CD4-positive, CD25-positive, alpha-beta regulatory T cell (primary cell): ENCODE measurements at regions not wholly inside any gene's neighbourhood (a gene's known extent, or its start where the extent isn't known, plus 50 kb on each side); places are given as distances from the start of the nearest gene placed in this dataset.
"Not testable (repeated sequence)": the region's sequence is repeated elsewhere in the genome, so short reads cannot be mapped to it uniquely, and the experiment has no call there.

Experiments used
- ATAC-seq, 2 donors: fragments of 150-1000 bp; cut with Tn5 transposase; one replicate each; pipeline ENCODE4 v1.10.0; 2021; ENCODE audit warnings: low read depth in 2 of 2, moderate number of reproducible peaks in 2 of 2, moderate library complexity in 1 of 2
- DNase-seq, 3 donors: peaks; one replicate each; pipeline versions ENCODE4 v3.0.0 to v3.0.0-alpha.2; 2012 to 2022; ENCODE audit warnings: mixed read lengths in 1 of 3
- H3K27ac ChIP-seq: one replicate; pipeline ENCODE4 v1.7.0; 2013; ENCODE audit warnings: mild to moderate bottlenecking, low read length; ENCODE audit not compliant: insufficient read depth, poor library complexity, severe bottlenecking
- H3K27me3 ChIP-seq: one replicate; pipeline ENCODE4 v1.7.0; 2013; ENCODE audit warnings: low read length; ENCODE audit not compliant: control insufficient read depth, insufficient read depth
- H3K36me3 ChIP-seq: one replicate; pipeline ENCODE4 v1.7.0; 2013; ENCODE audit warnings: mild to moderate bottlenecking, low read length, moderate library complexity; ENCODE audit not compliant: control insufficient read depth, insufficient read depth
- H3K4me1 ChIP-seq: 2 replicates; pipeline ENCODE4 v1.7.0; 2013; ENCODE audit warnings: mild to moderate bottlenecking, low read length; ENCODE audit not compliant: insufficient read depth, control insufficient read depth, poor library complexity, severe bottlenecking
- H3K4me3 ChIP-seq: one replicate; pipeline ENCODE4 v1.7.0; 2013; ENCODE audit warnings: low read depth, mild to moderate bottlenecking, low read length, moderate library complexity
- H3K9me3 ChIP-seq, 2 experiments: 1 replicate in 1 of 2; 2 replicates in 1 of 2; pipeline ENCODE4 v1.7.0; 2013; ENCODE audit warnings: low read length in 2 of 2, mild to moderate bottlenecking in 1 of 2, moderate library complexity in 1 of 2; ENCODE audit not compliant: control insufficient read depth in 2 of 2
- H3K27ac Mint-ChIP-seq, 3 donors: one replicate each; pipeline ENCODE4 v1.8.0; 2020 to 2022; ENCODE audit warnings: mild to moderate bottlenecking in 3 of 3, mixed read lengths in 3 of 3, moderate library complexity in 2 of 3
- H3K27me3 Mint-ChIP-seq: one replicate; pipeline ENCODE4 v1.8.0; 2022; ENCODE audit warnings: mild to moderate bottlenecking, mixed read lengths
- H3K36me3 Mint-ChIP-seq: one replicate; pipeline ENCODE4 v1.8.0; 2020; ENCODE audit warnings: mixed read lengths
- H3K4me1 Mint-ChIP-seq, 4 donors: one replicate each; pipeline ENCODE4 v1.8.0; 2020 to 2022; ENCODE audit warnings: mixed read lengths in 4 of 4, mild to moderate bottlenecking in 1 of 4
- H3K4me3 Mint-ChIP-seq, 4 donors: one replicate each; pipeline ENCODE4 v1.8.0; 2020 to 2022; ENCODE audit warnings: mild to moderate bottlenecking in 4 of 4, mixed read lengths in 4 of 4, moderate library complexity in 3 of 4
- H3K9me3 Mint-ChIP-seq, 7 donors: one replicate each; pipeline ENCODE4 v1.8.0; 2020 to 2022; ENCODE audit warnings: mixed read lengths in 7 of 7, mild to moderate bottlenecking in 3 of 7, moderate library complexity in 2 of 7

- H3K9me3 ChIP-seq, H3K27me3 Mint-ChIP-seq, H3K4me3 ChIP-seq, H3K27me3 ChIP-seq, H3K4me1 ChIP-seq, H3K4me1 Mint-ChIP-seq, H3K27ac ChIP-seq, H3K9me3 Mint-ChIP-seq, DNase-seq, H3K27ac Mint-ChIP-seq, H3K36me3 ChIP-seq, H3K4me3 Mint-ChIP-seq, H3K36me3 Mint-ChIP-seq, ATAC-seq: not testable (repeated sequence)
These were observed 107.6 kb downstream of the GPR85 start for GRCh38 chr7:112979055-112979454.

- H3K27me3 Mint-ChIP-seq, H3K9me3 ChIP-seq, H3K36me3 ChIP-seq, H3K36me3 Mint-ChIP-seq, H3K9me3 Mint-ChIP-seq, H3K4me3 ChIP-seq, H3K4me1 ChIP-seq, H3K4me3 Mint-ChIP-seq, H3K27me3 ChIP-seq, DNase-seq, H3K27ac Mint-ChIP-seq, ATAC-seq, H3K4me1 Mint-ChIP-seq, H3K27ac ChIP-seq: not testable (repeated sequence)
These were observed 109.2 kb downstream of the GPR85 start for GRCh38 chr7:112977244-112977955.

GRCh38 chr7:112970771-112971170 is 115.9 kb downstream of the GPR85 start:
- Histone ChIP-seq H3K27me3 (peaks cover 6% of the 10 kb centered on the region), H3K4me1 (no peaks in the 10 kb centered on the region), H3K4me3 (no peak overlapping the region), H3K36me3 (no peaks in the 10 kb centered on the region), H3K9me3 (no peaks in the 10 kb centered on the region), H3K27ac (no peak overlapping the region)
- H3K27me3 Mint-ChIP-seq: peaks cover 13% of the 10 kb centered on the region
- ATAC-seq (no peak), DNase-seq (no peak)
- H3K27ac Mint-ChIP-seq: no peak overlapping the region
- no peak overlapping the region for H3K4me3 Mint-ChIP-seq
- no peaks in the 10 kb centered on the region for H3K36me3 Mint-ChIP-seq
- H3K4me1 Mint-ChIP-seq: no peaks in the 10 kb centered on the region
- H3K9me3 Mint-ChIP-seq: peaks cover 0 to 3% (median 0%) of the 10 kb centered on the region in 7 donors

GRCh38 chr7:112969946-112970345 is 116.7 kb downstream of the GPR85 start:
- no peak overlapping the region for H3K27ac ChIP-seq
- no peak for ATAC-seq
- peaks cover 6% of the 10 kb centered on the region for H3K27me3 ChIP-seq
- Mint-ChIP-seq H3K27me3 (peaks cover 13% of the 10 kb centered on the region), H3K9me3 (peaks cover 0 to 3% (median 0%) of the 10 kb centered on the region in 7 donors), H3K4me1 (no peaks in the 10 kb centered on the region), H3K27ac (no peak overlapping the region), H3K36me3 (no peaks in the 10 kb centered on the region), H3K4me3 (no peak overlapping the region)
- no peaks in the 10 kb centered on the region for H3K9me3 ChIP-seq
- DNase-seq: no peak
- no peaks in the 10 kb centered on the region for H3K36me3 ChIP-seq
- no peaks in the 10 kb centered on the region for H3K4me1 ChIP-seq
- no peak overlapping the region for H3K4me3 ChIP-seq

- Histone ChIP-seq H3K9me3 (no peaks in the 10 kb centered on the region), H3K27me3 (no peaks in the 10 kb centered on the region), H3K4me1 (no peaks in the 10 kb centered on the region), H3K36me3 (no peaks in the 10 kb centered on the region), H3K4me3 (no peak overlapping the region), H3K27ac (no peak overlapping the region)
- Mint-ChIP-seq H3K36me3 (no peaks in the 10 kb centered on the region), H3K4me1 (no peaks in the 10 kb centered on the region), H3K4me3 (no peak overlapping the region), H3K27ac (no peak overlapping the region), H3K9me3 (peaks cover 0 to 2% (median 0%) of the 10 kb centered on the region in 7 donors), H3K27me3 (peaks cover 15% of the 10 kb centered on the region)
- ATAC-seq (no peak), DNase-seq (no peak)
These were observed 121.1 kb downstream of the GPR85 start for GRCh38 chr7:112965506-112965905.

GRCh38 chr7:112963634-112964033 is 123.0 kb downstream of the GPR85 start:
- no peaks in the 10 kb centered on the region for H3K4me1 ChIP-seq
- Mint-ChIP-seq H3K9me3 (peaks cover 0 to 2% (median 0%) of the 10 kb centered on the region in 7 donors), H3K4me1 (no peaks in the 10 kb centered on the region), H3K27me3 (peaks cover 14% of the 10 kb centered on the region), H3K36me3 (no peaks in the 10 kb centered on the region), H3K27ac (no peak overlapping the region), H3K4me3 (no peak overlapping the region)
- H3K4me3 ChIP-seq: no peak overlapping the region
- ATAC-seq (no peak), DNase-seq (no peak)
- no peaks in the 10 kb centered on the region for H3K27me3 ChIP-seq
- no peak overlapping the region for H3K27ac ChIP-seq
- no peaks in the 10 kb centered on the region for H3K36me3 ChIP-seq
- no peaks in the 10 kb centered on the region for H3K9me3 ChIP-seq

- peaks cover 22% of the 10 kb centered on the region for H3K27me3 Mint-ChIP-seq
- Histone ChIP-seq H3K4me1 (no peaks in the 10 kb centered on the region), H3K27ac (no peak overlapping the region), H3K4me3 (no peak overlapping the region), H3K36me3 (no peaks in the 10 kb centered on the region), H3K9me3 (no peaks in the 10 kb centered on the region), H3K27me3 (no peaks in the 10 kb centered on the region)
- no peaks in the 10 kb centered on the region for H3K36me3 Mint-ChIP-seq
- H3K27ac Mint-ChIP-seq: no peak overlapping the region
- H3K4me3 Mint-ChIP-seq: no peak overlapping the region
- H3K4me1 Mint-ChIP-seq: no peaks in the 10 kb centered on the region
- peaks cover 0 to 2% (median 0%) of the 10 kb centered on the region in 7 donors for H3K9me3 Mint-ChIP-seq
- DNase-seq (no peak), ATAC-seq (no peak)
These were observed 123.8 kb downstream of the GPR85 start for GRCh38 chr7:112962815-112963214.

GRCh38 chr7:112959276-112959675 is 127.4 kb downstream of the GPR85 start:
- H3K4me1 ChIP-seq: no peaks in the 10 kb centered on the region
- H3K36me3 ChIP-seq: no peaks in the 10 kb centered on the region
- H3K4me1 Mint-ChIP-seq: no peaks in the 10 kb centered on the region
- peaks cover 0 to 5% (median 0%) of the 10 kb centered on the region in 7 donors for H3K9me3 Mint-ChIP-seq
- no peaks in the 10 kb centered on the region for H3K36me3 Mint-ChIP-seq
- H3K4me3 ChIP-seq: no peak overlapping the region
- peaks cover 26% of the 10 kb centered on the region for H3K27me3 Mint-ChIP-seq
- H3K27ac ChIP-seq: no peak overlapping the region
- no peaks in the 10 kb centered on the region for H3K9me3 ChIP-seq
- no peak overlapping the region for H3K27ac Mint-ChIP-seq
- no peak for DNase-seq
- H3K4me3 Mint-ChIP-seq: no peak overlapping the region
- H3K27me3 ChIP-seq: no peaks in the 10 kb centered on the region
- no peak for ATAC-seq
